ENCODE measurements at regions not wholly inside any gene's neighbourhood (a gene's known extent, or its start where the extent isn't known, plus 50 kb on each side); places are given as distances from the start of the nearest gene placed in this dataset.
"Not testable (repeated sequence)": the region's sequence is repeated elsewhere in the genome, so short reads cannot be mapped to it uniquely, and the experiment has no call there.

DNA sequence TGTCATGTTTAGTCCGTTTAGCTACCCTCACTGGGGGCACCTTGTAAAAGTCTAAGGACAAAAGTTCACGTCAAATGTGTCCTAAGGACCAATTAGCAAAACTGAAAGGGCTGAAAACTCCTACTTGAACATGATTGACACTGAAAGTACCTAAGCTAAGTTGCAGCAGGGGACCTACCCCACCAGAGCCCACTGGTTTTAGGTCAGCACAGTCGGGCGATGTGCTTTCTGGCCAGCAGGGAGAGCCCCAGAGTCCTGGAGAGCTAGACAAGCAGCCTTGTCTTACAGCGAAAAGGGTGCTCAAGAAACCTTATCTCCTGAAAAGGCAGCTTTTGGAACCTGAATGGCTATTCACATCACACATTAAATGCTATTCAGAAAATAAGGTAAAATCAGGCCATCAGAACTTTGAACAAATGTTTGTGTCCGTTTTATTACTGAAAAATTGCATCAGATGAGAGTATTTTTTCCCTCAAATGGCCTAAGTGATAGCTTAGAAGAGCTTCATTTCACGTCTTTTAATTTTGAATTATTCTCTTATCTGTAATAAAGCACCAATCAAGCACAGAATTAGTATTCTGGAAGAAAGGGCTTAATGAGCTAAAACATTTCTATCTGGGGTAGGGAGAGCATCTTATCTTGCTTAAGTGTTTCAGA, 52.2 kb upstream of the MKI67 start:
- FAIRE-seq, result no peak

DNA sequence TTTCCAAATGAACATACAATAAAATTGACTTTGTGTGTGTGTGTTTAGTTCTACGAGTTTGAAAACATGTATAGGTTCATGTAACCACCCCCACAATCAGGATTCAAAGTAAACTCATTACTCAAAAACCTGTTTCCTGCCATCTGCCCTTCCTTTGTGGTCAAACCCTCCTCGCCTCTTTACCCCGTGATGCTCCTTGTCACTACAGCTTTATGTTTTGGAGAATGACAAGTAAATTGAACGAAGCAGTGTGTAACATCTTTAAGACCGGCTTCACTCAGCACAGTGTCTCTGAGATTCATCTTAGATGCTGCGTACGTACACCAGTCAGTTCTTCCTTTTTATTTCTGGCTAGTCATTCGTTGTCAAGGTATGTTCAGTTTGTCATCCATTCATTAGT, 54.6 kb upstream of the MKI67 start:
- FAIRE-seq, result no peak

DNA sequence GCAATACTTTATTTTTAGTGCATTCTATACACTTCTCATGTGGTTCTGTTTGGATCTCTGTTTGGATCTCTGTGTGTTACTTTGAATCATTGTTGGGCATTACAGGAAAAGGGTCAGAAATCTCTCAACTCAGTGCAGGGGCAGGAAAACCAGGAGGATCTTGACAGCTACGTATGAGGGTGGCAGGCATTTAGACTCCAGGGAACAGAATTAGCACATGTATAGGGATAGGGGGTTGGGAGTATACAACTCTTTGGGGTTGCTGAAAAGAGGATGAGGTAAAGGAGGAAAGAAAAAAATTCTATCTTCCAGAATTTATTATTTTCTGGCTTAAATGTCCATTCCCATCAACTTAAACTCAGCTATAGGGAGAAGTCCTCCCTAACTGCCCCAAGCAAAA, 59.4 kb upstream of the MKI67 start:
- FAIRE-seq, result no peak

GRCh38 chr10:128186959-128187787, 61.0 kb upstream of the MKI67 start:
- FAIRE-seq, result peak; percentile 92

DNA sequence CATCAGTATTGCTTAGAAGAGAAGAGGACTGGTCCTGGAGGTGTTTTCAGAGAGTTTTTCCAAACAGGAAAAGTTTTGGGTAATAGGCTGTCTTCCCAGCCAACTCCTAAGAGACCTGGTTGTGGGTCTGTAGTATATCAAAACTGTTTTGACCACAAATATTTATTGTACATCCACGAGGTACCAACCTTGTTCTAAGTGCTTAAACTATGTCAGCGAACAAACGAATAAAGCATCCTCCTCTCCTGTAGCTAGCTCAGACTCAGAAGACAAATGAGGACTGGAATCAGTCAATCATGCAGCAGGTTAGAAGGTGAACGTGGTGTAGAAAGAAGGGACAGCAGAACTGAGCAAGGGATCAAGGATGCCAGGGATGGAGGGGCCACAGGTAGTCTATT, 61.6 kb upstream of the MKI67 start:
- no peak for FAIRE-seq

DNA sequence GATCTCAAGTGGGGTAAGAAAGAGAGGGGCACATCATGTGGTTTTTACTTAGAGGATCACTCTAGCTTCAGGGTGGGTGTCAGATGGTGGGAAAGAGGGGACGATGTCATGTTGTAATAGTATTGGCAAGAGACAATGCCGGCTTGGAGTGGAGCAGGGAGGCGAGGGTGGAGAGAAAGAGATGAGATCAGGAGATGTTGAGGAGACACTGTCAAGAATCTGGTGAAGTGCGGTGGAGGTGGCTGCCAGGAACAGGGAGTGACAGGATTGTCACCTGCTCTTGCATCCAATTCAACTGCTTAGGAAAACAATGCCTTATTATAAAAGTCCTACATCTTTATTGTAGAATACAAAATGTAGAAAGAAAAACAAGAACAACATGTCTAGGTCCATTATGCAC, 63.0 kb upstream of the MKI67 start:
- no peak for FAIRE-seq

DNA sequence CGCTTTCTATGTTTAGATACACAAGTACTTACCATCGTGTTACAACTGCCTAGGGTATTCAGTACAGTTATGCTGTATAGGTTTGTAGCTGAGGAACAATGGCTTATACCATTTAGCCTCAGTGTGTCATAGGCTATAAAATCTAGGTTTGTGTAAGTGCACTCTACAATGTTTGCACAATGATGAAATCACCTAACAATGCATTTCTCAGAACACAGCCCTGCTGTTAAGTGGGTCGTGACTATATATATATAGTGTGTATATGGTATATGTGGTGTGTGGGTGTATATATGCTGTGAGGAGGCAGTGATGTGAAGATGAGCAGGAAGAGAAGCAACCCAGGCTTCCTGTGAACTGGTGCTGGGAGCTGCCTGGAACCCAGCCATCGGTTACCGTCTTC, 65.6 kb upstream of the MKI67 start:
- no peak for FAIRE-seq

DNA sequence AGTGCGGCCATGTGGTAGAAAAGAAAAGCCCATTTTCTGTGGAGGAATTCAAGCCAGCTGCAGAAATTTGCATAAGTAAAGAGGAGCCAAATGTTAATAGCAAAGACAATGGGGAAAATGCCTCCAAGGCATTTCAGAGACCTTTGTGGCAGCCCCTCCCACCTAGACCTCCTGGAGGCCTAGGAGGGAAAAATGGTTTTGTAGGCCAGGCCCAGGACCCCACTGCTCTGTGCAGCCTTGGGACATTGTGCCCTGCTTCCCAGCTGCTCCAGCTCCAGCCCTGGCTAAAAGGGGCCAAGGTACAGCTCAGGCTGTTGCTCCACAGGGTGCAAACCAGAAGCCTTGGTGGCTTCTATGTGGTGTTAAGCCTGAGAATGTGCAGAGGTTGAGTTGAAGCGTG, 75.6 kb upstream of the MKI67 start:
- not testable (repeated sequence) for FAIRE-seq

GRCh38 chr10:128203028-128203427, 76.8 kb upstream of the MKI67 start:
- no peak for FAIRE-seq

DNA sequence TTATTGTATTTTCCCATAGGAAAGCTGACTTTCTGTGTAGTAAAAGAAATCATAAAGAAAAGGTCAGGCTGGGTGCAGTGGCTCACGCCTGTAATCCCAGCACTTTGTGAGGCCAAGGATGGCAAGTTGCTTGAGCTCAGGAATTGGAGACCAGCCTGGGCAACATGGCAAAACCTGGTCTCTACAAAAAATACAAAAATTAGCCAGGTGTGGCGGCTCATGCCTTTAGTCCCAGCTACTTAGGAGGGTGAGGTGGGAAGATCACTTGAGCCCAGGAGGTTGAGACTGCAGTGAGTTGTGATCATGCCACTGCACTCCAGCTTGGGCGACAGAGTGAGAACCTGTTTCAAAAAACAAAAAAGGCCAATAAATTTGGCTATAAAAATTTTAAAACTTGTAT, 79.4 kb upstream of the MKI67 start:
- FAIRE-seq, result not testable (repeated sequence)

DNA sequence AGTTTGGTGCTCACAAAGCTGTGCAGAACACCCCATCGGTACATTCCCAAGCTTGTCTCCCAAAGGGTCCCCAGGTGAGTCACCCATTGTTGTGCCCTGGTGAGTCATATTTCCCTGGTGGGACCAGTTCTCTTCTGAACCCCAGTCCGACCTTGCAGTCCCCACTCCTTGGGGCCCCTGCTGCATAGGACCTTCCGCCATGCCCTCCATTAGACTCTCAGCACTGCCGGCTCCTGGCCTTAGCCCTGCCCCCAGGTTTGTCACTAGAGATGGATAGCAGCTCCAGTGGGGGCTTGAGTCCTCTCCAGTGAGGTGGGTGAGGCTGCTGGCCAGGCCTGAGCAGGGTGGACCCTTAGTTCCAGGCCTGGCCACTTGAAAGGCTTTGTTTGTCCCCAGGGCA, 80.5 kb upstream of the MKI67 start:
- FAIRE-seq, result no peak

- FAIRE-seq, result no peak
Measured at GRCh38 chr10:128209862-128210214, 83.6 kb upstream of the MKI67 start.

GRCh38 chr10:128210215-128211063, 84.2 kb upstream of the MKI67 start:
- FAIRE-seq, result no peak

- no peak for FAIRE-seq
Measured at GRCh38 chr10:128211064-128211504, 84.9 kb upstream of the MKI67 start.

DNA sequence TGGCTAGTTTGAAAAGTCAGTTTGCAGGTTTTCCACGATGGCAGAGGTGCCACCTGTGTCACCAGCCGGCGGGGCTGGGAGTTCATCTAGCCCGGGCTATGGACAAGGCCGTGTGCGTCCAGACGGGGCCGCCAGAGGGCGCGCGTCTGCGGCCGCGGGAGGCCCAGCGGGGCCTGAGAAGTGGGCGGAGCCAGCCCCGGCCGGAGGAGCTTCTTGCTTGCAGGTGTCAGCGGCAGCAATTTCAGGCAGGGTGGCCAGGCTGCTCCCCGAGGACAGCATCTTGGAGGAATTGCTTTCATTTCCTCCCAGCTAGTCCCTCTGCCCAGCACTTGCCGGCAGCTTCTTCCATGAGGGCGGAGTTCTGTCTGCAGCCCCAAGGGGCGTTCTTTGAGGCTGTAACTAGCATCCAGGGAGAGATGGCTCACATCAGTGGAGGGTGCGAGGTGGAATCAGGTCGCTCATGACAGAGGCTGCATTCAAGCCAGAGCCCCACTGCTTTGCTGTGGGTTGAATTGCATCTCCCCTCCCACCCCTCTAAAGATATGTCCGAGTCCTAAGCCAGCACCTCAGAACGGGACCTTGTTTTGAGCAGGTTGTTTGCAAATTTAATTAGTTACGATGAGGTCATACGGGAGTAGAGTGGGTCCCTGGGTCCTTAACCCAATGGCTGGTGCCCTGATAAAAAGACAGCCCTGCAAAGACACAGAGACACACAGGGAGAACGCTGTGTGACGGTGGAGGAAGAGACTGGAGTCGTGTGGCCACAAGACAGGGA, 85.9 kb upstream of the MKI67 start:
- no peak for FAIRE-seq

GRCh38 chr10:128213156-128213555, 86.9 kb upstream of the MKI67 start:
- no peak for FAIRE-seq

DNA sequence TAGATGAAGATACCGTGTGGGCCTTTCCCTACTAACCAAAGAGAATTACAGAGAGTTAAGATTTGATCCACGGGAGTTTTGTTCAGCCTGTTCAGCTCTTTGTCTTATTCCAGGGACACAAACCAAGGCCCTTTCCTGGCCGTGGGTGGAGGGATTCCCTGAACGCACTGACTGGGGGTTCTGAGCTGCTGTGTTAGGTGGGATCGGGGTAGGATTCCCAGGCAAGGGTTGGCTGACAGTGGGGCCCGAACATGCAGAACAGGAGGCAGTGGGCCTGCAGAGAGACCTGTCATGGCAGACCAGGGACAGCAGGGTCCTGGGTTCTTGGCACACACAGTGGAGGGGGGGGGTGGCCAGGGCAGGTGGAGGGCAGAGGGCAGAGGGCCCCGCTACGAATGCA, 89.5 kb upstream of the MKI67 start:
- FAIRE-seq, result no peak

DNA sequence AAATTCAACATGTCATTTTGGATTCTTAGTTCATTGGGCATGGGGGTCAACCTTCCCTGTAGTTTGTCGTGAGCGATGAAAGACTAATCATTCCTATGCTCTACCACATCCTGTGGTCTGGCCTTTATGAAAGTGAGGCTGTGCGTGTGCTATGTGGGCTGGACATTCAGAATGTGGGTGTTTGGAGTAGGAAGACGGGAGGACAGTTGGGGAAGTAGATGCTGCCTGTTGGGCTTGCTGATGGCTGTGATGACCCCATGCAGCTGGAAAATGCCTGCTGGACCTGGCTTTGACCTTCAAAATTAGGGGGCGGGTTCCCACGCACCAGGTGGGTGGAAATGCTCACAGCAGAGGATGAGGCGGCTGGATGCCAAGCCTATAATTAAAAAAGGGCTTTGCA, 90.9 kb upstream of the MKI67 start:
- no peak for FAIRE-seq

- FAIRE-seq, result no peak
Measured at GRCh38 chr10:128218161-128218560, 91.9 kb upstream of the MKI67 start.

- FAIRE-seq, result no peak
Measured at GRCh38 chr10:128219295-128219694, 93.1 kb upstream of the MKI67 start.

DNA sequence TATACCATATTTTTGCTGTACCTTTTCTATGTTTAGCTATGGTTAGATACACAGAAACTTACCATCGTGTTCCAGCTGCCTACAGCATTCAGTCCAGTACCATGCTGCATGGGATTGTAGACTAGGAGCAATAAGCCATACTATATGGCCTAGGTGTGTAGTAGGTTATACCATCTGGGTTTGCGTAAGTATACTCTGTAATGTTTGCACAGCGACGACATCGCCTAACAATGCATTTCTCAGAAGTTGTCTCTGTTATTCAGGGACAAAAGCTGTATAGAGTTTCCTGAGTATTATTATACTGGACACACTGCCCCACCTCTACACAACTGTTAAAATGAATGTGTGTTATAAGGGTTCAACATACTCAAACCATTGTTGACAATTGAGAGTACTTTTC, 93.8 kb upstream of the MKI67 start:
- no peak for FAIRE-seq

- no peak for FAIRE-seq
Measured at GRCh38 chr10:128221117-128221516, 94.9 kb upstream of the MKI67 start.

GRCh38 chr10:128221807-128222206, 95.6 kb upstream of the MKI67 start:
- no peak for FAIRE-seq

All from endometrium (tissue), 2 donors.